ENCODE measurements at regions not wholly inside any gene's neighbourhood (a gene's known extent, or its start where the extent isn't known, plus 50 kb on each side); places are given as distances from the start of the nearest gene placed in this dataset.
"Not testable (repeated sequence)": the region's sequence is repeated elsewhere in the genome, so short reads cannot be mapped to it uniquely, and the experiment has no call there.

GRCh38 chr14:25832585-25832984 is 765.2 kb downstream of the NOVA1 start:
- no peaks in the 10 kb centered on the region for H3K9me3 ChIP-seq
- no peak overlapping the region for H3K4me3 ChIP-seq
- H3K27me3 ChIP-seq = no peaks in the 10 kb centered on the region
- H3K36me3 ChIP-seq = no peaks in the 10 kb centered on the region
- DNase-seq = no peak

GRCh38 chr14:25828562-25828961 is 769.3 kb downstream of the NOVA1 start:
- Histone ChIP-seq H3K9me3 (no peaks in the 10 kb centered on the region), H3K27me3 (no peaks in the 10 kb centered on the region), H3K4me3 (no peak overlapping the region), H3K36me3 (no peaks in the 10 kb centered on the region)
- DNase-seq = no peak

GRCh38 chr14:25826105-25826504 is 771.7 kb downstream of the NOVA1 start:
- Histone ChIP-seq H3K27me3 (no peaks in the 10 kb centered on the region), H3K4me3 (no peak overlapping the region), H3K36me3 (no peaks in the 10 kb centered on the region), H3K9me3 (no peaks in the 10 kb centered on the region)
- no peak for DNase-seq

GRCh38 chr14:25820368-25820767 is 770.4 kb upstream of the STXBP6 start:
- Histone ChIP-seq H3K9me3 (no peaks in the 10 kb centered on the region), H3K4me3 (no peak overlapping the region), H3K27me3 (no peaks in the 10 kb centered on the region), H3K36me3 (no peaks in the 10 kb centered on the region)
- no peak for DNase-seq

- H3K4me3 ChIP-seq, H3K9me3 ChIP-seq: not testable (repeated sequence)
Measured at GRCh38 chr14:25814622-25815021, 764.7 kb upstream of the STXBP6 start.

GRCh38 chr14:25803386-25804018 is 753.6 kb upstream of the STXBP6 start:
- Histone ChIP-seq H3K36me3 (no peaks in the 10 kb centered on the region), H3K4me3 (no peak overlapping the region), H3K9me3 (no peaks in the 10 kb centered on the region), H3K27me3 (no peaks in the 10 kb centered on the region)
- DNase-seq = no peak

More at GRCh38 chr14:25814622-25815021, 764.7 kb upstream of the STXBP6 start:
- H3K27me3 ChIP-seq, DNase-seq, H3K36me3 ChIP-seq: not testable (repeated sequence)

GRCh38 chr14:25800841-25801240 is 750.9 kb upstream of the STXBP6 start:
- Histone ChIP-seq H3K9me3 (no peaks in the 10 kb centered on the region), H3K36me3 (no peaks in the 10 kb centered on the region), H3K4me3 (no peak overlapping the region), H3K27me3 (no peaks in the 10 kb centered on the region)
- no peak for DNase-seq

GRCh38 chr14:25788252-25788651 is 738.3 kb upstream of the STXBP6 start:
- DNase-seq = no peak

GRCh38 chr14:25765909-25766308 is 716.0 kb upstream of the STXBP6 start:
- Histone ChIP-seq H3K27me3 (no peaks in the 10 kb centered on the region), H3K4me3 (no peak overlapping the region), H3K9me3 (no peaks in the 10 kb centered on the region), H3K36me3 (no peaks in the 10 kb centered on the region)
- no peak for DNase-seq

More at GRCh38 chr14:25788252-25788651, 738.3 kb upstream of the STXBP6 start:
- Histone ChIP-seq H3K27me3 (no peaks in the 10 kb centered on the region), H3K36me3 (no peaks in the 10 kb centered on the region), H3K4me3 (no peak overlapping the region), H3K9me3 (no peaks in the 10 kb centered on the region)

- no peaks in the 10 kb centered on the region for H3K36me3 ChIP-seq
- no peaks in the 10 kb centered on the region for H3K27me3 ChIP-seq
- H3K4me3 ChIP-seq = no peak overlapping the region
- no peaks in the 10 kb centered on the region for H3K9me3 ChIP-seq
- no peak for DNase-seq
Measured at GRCh38 chr14:25759920-25760655, 710.1 kb upstream of the STXBP6 start.

- Histone ChIP-seq H3K27me3 (no peaks in the 10 kb centered on the region), H3K4me3 (no peak overlapping the region), H3K36me3 (no peaks in the 10 kb centered on the region), H3K9me3 (no peaks in the 10 kb centered on the region)
- DNase-seq = no peak
Measured at GRCh38 chr14:25759256-25759655, 709.3 kb upstream of the STXBP6 start.

- Histone ChIP-seq H3K4me3 (no peak overlapping the region), H3K36me3 (no peaks in the 10 kb centered on the region), H3K9me3 (no peaks in the 10 kb centered on the region), H3K27me3 (no peaks in the 10 kb centered on the region)
- DNase-seq = no peak
Measured at GRCh38 chr14:25757364-25757763, 707.4 kb upstream of the STXBP6 start.

- DNase-seq = no peak
- Histone ChIP-seq H3K36me3 (no peaks in the 10 kb centered on the region), H3K4me3 (no peak overlapping the region), H3K9me3 (no peaks in the 10 kb centered on the region), H3K27me3 (no peaks in the 10 kb centered on the region)
Measured at GRCh38 chr14:25756876-25757275, 706.9 kb upstream of the STXBP6 start.

GRCh38 chr14:25753130-25753529 is 703.2 kb upstream of the STXBP6 start:
- Histone ChIP-seq H3K9me3 (no peaks in the 10 kb centered on the region), H3K36me3 (no peaks in the 10 kb centered on the region), H3K4me3 (no peak overlapping the region), H3K27me3 (no peaks in the 10 kb centered on the region)
- no peak for DNase-seq

- no peaks in the 10 kb centered on the region for H3K36me3 ChIP-seq
- H3K27me3 ChIP-seq = no peaks in the 10 kb centered on the region
- no peaks in the 10 kb centered on the region for H3K9me3 ChIP-seq
- no peak for DNase-seq
- H3K4me3 ChIP-seq = no peak overlapping the region
Measured at GRCh38 chr14:25750436-25750835, 700.5 kb upstream of the STXBP6 start.
